NCI-H69 (cell line): ENCODE measurements at regions not wholly inside any gene's neighbourhood (a gene's known extent, or its start where the extent isn't known, plus 50 kb on each side); places are given as distances from the start of the nearest gene placed in this dataset.

Experiments
- DNase-seq: peaks from one replicate; lab custom pipeline; 2025; lab: John Stamatoyannopoulos, UW

DNA sequence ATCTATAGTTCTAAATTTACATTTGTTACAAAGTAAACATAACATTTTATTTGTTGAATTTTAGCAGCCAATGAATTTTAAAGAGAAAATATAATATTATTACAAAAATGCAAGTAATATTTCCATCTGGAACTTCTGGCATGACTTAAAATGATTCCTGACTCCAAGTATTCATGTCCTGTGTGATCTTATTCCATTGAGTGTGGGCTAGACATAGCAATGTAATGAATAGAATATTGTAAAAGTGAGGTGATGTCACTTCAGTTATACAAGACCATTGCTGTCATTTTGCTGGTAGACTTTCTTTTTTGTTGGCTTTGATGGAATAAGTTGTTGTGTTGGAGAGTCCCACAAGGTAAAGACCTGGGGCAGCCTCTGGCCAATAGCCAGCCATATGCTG is 912.2 kb upstream of the PIK3C3 start:
- no peak for DNase-seq

DNA sequence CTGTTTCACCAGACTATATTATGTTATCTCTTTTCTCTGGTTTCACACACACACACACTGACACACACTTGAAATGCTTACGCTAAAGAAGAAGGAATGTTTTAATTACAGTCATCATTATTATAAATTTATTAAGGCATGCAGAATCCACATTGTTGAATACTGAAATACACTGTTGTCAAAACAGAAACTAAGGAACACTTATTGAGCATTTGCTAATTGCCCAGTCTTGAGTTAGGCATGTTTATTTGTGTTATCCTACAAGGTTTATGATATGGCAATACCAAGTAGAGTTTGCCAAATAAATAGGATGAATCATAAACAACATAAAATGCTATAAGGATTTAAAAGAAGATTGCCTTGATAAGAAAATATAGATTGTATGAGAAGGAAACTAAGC is 917.0 kb upstream of the PIK3C3 start:
- DNase-seq: no peak

DNA sequence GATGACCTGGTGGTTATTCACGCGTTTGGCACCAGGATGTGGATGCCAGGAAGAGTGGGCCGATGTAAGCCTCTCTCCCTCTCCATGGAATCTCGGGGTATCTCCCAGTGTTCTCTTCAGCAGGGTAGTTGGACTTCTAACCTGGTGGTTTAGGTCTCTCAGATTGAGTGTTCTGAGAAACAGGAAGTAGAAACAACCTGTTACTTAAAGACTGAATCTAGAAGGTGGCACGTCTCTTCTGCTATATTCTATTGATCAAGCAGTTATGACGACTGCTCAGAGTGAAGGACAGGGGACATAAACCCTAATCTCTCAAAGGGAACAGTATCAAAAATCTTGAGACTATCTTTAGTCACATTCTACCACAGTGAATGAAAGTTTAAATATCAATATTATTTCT is 918.7 kb upstream of the PIK3C3 start:
- no peak for DNase-seq

DNA sequence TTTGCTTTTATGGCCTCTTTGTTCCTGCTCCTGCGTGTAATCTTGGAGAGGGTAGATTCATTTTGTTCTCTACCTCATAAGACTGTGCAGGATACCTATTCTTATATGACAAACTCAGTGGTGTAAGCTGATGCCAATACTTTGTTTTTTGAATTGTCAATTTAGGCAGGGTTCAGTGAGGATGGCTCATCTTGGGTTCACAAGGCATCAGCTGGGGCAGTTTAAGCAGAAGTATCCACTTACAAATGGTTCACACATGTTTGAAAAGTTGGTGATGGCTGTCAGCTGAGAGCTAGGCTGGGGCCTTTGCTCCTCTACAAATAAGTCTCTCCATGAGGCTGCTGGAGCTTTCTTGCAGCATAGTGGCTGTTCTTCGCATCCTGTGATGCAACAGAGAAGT is 920.6 kb upstream of the PIK3C3 start:
- DNase-seq: peak; percentile 82

DNA sequence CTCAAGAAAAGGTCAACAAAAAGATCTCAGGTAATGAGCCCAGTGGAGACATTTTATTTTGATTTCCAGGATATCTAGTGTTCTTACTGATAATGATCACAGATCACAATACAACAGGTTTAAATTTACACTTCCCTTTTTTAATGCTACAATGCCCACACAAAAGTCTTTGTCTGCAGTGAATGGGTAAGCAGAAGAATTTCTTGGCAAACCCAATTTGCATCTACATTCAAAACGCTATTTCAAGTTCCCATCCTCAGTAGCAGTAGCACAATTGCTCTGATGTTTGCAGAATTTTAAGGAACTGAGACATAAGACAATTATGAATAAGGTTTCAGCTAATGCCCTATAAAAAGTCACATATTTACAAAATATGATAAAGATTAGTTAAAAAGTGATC is 929.4 kb upstream of the PIK3C3 start:
- no peak for DNase-seq

DNA sequence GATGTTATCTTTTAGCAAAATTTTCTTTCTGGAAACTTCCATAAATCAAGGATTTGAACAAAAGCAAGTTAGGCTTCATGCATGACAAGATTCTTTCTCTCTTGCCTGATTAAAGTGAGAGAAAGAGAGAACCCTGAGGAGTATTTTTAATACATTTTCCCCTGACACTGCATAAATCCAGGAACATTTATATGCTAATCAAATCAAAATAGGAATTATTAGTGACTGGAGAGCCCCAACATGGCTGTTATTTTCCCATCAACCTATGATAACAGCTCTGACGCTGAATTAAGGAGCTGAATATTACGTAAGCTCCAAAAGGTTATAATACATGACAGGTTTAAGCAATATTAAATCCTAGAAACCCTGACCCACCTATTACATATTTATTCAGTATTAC is 930.2 kb upstream of the PIK3C3 start:
- no peak for DNase-seq

DNA sequence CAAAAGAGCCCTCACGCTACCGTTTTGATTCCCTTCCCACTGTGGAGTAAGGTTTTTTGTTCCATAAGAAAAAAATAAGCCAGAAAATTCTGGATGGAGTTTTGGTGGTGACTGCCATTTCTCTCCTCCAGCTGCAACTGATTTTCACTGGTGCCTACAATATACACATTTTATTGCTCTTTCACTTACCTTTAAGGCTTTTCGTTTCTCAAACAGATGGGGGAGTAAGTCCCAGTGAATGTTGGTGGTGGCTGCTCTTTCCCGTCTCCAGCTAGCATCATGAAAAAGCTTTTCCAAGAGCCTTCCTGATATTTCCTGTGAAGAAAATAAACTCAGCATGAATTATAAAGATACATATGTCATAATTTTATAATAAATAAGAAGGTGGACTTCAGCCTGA is 932.5 kb upstream of the PIK3C3 start:
- no peak for DNase-seq

DNA sequence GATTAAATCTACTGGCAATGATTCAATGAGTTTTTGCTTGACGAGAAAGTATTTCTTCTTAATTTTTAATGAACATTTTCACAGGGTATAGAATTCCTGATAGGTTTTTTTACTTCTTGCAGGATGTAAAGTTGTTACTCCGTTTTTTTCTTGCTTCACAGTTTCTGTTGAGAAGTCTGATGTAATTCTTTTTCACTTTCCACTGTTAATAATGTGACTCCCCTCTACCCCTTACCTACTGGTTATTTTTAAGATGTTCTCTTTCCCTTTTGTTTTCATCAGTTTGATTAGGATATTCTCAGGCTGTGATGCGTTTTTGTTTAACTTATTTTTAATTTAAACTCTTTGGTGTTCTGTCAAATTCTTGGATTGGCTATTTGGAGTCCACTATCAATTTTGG is 933.9 kb upstream of the PIK3C3 start:
- no peak for DNase-seq

DNA sequence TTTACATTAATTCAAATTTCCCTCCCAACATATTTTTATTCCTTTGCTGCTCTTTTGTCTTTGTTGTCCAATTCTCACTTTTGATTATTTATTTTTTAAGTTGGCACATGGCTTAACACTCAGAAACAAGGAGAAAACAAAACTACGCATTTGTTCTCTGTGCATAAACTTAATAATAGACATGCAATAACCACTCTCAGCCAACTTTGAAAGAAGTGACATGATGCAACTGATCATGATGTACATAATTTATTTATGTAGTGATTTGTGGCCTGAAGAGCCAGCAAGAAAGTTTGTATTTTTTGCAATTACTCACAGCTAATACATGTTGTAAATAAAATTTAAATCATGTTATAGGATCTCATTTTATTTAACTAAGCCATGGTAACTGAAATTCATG is 942.8 kb upstream of the PIK3C3 start:
- DNase-seq: no peak

DNA sequence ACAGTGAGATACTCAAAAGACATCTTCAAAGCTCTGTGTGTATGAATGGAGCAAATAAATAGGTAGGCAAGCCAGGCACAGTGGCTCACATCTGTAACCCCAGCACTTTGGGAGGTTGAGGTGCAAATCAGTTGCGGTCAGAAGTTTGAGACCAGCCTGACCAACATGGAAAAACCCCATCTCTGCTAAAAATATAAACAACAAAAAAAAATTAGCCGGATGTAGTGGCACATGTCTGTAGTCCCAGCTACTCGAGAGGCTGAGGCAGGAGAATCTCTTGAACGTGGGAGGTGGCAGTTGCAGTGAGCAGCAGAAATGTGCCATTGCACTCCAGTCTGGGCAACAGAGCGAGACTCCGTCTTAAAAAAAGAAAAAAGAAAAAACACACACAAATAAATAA is 945.1 kb upstream of the PIK3C3 start:
- DNase-seq: no peak

DNA sequence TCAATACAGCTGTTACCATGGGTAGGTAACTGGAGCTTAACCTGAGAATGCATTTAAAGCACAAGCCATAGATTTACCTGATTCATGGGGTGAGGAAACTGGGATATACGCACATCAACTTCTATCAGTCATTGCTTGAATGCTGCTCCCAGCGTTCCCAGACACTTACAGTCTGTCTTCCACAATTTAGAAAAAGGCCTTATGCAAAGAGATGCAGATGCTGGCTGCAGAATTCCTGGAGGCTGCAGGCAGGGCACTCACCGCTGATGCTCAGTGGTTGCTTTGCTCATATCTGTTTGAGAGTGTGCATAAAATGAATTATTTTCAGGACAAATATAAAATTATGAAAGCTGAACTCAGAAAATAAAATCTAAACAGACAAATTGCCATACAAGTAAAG is 950.7 kb upstream of the PIK3C3 start:
- no peak for DNase-seq

DNA sequence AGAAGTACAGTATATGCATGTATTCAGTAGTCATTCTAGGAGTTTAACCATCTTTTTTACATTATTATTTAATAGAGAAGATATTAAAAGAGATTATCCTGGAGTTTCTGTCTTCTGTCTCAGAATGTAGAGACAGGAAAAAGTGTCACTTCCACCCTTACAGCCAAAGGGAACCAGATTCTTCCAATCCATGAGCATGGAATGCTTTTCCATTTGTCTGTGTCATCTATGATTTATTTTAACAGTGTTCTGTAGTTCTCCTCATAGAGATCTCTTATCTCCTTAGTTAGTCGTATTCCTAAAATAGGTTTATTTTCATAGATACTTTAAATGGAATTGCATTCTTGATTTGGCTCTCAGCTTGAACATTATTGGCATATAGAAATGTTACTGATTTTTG is 959.5 kb upstream of the PIK3C3 start:
- no peak for DNase-seq

DNA sequence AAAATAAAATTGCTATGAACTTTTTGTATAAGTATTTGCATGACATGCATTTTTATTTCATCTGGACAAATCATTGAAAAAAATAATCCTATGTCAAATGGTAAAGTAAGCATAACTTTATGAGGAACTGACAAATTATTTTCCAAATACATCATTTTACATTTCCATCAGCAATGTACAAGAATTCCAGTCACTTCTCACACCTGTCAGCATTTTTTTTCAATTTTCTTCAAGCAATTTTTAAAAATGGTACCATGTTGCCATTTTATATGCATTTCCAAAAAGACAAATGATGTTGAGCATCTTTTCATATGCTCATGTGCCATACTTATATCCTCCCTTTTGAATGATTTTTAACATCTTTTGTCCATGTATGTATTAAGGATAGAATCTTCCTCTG is 961.7 kb upstream of the PIK3C3 start:
- no peak for DNase-seq

DNA sequence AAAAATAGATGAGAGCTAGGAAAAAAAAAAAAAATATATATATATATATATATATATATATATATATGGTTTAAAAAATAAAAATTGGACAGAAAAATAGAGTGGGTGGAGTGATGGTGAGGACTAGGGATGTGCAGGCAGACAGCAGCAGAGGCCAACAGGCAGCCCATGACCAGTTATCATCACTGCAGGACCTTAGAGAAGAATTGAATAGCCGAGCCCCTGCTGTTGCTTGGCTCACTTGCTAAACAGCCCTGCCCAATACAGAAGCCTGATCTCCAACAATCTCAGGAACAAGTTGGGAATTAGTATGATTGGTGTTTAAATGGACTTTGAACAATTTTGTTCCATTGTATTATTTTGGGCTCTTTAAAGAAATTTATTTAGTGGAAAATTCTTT is 967.5 kb upstream of the PIK3C3 start:
- DNase-seq: peak; percentile 72

DNA sequence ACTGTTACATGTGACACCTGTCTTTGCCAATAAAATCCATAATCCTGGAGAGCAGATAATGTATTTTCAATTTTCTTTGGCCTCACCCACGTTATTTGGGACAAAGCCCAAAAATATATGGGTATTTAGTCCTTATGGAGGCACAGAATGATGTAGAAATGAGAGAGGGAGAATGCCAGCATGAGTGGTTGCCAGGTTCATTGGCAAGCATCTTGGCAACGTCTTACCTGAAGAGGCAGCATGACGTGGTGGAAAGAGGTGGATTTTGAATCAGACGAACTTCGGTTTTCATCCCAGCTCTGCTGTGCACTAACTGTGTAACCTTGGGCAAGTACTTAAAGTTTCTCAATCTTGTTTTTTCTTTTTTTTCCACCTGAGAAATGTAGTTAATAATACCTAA is 969.6 kb upstream of the PIK3C3 start:
- no peak for DNase-seq

DNA sequence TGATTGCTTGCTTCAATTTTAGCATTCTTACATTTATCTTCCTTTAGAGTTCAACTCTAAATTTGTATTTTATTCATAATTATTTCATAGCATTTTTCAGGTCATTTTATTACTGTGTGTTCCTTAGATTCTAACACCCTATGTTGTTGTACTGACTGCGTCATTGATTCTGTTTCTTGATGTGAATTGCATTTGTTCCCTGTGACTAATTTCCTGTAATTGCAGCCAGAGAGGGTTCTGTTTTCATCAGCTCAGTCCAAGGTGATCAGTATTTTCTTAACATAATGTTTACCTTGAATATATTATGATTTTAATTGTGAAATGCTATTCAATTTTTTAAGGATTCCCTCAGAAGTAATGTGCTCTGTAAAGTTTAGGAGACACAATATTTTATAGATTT is 970.2 kb upstream of the PIK3C3 start:
- DNase-seq: no peak

DNA sequence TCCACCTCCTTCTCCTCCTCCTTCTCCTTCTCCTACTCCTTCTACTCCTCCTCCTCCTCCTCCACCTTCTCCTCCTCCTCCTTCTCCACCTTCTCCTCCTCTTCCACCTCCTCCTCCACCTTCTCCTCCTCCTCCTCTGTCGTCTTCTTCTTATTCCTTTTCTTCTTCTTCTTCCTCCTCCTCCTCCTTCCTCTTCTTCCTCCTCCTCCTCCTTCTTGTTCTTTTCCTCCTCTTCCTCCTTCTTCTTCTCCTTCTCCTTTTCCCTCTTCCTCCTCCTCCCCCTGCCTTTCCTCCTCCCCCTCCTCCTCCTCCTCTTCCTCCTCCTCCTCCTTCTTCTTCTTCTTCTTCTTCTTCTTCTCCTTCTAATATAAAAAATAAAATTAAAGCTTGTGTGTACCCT is 971.2 kb upstream of the PIK3C3 start:
- no peak for DNase-seq

DNA sequence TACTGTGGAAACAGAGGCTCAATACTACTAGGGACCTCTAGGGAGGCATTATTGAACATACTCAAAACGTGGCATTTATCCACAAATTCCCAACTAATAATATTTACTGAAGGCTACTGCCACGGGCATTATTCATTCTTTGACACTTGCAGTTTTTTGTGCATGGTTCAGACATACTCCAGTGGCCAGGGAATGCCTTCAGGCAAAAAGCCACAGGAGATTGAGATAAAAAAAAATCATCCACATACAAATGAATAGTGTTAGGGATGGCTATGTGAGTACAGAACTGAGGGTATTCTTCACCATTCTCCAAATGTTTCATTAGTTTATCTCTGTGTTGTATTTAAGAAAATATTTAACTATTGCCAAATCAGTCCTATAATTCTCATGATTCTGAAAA is 974.9 kb upstream of the PIK3C3 start:
- peak; percentile 63 for DNase-seq

DNA sequence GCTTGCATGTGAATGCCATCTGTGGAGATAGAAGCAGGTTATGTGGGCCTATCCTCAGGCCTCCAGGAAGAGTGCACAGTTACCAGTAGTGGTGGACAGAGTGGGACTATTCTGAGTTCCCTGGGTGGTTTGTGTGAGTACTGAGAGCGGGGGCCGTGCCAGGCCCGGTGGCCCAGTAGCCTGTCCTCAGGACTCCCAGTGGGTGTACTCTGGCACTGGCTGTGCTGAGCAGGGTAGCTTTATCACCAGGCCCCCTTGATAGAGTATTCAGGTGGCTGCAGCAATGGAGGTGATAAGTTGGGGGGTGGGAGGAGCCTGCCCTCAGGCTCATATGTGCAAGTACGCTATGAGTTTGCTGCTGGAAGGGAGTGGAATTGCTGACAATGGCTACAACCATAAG is 979.0 kb upstream of the PIK3C3 start:
- DNase-seq: no peak

DNA sequence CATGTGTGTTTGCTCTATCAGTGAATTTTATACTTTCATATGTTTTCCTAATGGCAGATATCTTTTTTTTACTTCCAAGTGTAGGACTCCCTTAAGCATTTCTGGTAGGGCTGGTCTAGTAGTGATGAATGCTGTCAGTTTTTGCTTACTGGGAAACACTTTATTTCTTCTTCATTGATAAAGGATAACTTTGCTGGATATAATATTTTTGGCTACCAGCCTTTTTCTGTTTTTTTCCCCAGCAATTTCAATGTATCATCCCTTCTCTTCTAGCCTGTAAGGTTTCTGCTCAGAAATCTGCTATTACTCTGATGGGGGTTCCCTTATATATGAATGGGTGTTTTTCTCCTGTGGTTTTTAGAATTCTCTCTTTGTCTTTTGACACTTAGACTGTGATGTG is 980.6 kb upstream of the PIK3C3 start:
- no peak for DNase-seq

DNA sequence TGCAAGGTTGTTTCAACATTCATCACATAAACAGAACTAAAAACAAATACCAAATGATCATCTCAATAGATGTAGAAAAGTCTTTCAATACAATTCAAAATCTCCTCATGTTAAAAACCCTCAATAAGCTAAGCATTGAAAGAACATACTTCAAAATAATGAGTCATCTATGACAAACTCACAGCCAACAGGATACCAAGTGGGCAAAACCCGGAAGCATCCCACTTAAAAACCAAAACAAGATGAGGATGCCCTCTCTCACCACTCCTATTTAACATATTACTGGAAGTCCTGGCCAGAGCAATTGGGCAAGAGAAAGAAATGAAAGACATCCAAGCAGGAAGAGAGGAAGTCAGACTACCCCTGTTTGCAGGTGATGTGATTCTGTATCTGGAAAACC is 992.2 kb upstream of the PIK3C3 start:
- no peak for DNase-seq

DNA sequence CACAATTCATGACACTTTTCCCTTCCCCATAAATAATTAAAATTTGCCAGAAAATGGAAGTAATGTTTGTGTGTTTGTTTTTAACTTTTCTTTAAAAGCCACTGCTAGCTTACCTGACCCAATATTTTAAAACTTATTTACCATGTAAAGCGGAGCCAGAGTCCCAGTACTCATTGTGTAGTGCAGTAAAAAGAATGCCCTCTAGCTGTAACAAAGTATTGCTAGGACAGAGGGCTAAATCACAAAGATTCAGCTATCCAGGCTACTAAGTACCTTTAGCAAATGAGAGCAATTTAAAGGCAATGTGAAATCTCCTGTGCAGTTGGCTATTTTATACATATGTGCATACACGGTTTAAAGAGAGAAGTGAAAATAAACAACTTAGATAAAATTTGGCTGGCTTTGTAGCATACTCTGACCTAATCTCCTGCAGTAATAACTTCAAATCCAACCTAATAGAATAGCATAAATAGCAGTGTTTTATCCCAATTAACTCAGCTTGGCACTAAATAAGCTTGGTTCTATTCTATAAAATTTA is 997.4 kb upstream of the PIK3C3 start:
- peak; percentile 17 for DNase-seq

DNA sequence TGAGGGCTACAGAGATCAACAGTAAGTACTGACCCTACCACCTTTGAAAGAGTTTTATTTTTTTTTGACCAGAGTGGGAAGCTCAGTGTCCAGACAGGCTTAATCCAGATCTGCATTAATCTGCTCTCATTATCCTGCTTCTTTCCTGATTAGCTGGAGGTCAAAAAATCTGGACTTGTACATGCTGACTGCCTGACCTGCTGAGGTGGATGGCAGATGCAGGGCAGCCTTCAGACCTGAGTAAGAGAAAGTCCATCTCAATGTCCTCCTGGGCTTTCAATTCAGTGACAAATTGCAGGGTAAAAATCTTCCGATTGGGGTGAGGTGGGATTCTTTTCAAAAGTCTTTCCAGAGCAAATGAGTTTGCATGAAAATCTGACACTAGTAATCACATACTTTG is 998.8 kb upstream of the PIK3C3 start:
- DNase-seq: no peak

DNA sequence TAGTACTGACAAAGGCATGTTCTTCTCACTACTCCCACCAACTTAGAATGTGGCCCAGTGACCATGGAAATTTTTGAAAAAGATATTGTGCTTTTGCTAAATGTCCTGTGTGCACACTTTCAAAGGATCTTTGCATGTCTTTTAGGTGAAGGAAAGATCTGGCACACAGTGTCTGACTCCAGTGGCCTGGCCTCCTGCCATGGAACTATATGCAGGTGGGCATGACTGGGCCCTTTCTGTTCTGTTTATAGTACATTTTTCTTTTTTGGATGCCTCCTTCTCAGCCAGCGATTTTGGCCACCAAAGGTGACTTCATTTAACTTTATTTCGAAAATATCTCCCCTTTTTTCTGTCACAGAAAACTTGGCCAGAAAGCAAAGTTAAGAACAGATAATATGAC is 999.7 kb upstream of the PIK3C3 start:
- no peak for DNase-seq
